H54 (cell line): ENCODE measurements at regions not wholly inside any gene's neighbourhood (a gene's known extent, or its start where the extent isn't known, plus 50 kb on each side); places are given as distances from the start of the nearest gene placed in this dataset.

Experiments
- DNase-seq: peaks from one replicate; pipeline ENCODE4 v3.0.0; 2011; ENCODE audit warnings: low spot score, mixed read lengths; ENCODE audit not compliant: insufficient read length
- FAIRE-seq: peaks from 3 replicates; lab custom pipeline; 2011; peaks lifted over from hg19 to GRCh38; lab: Jason Lieb, UNC
- POLR2A ChIP-seq: IDR thresholded peaks from 2 replicates; pipeline ENCODE4 v1.6.1; 2011; ENCODE audit warnings: low read depth, mild to moderate bottlenecking, low read length

- DNase-seq (no peak), FAIRE-seq (no peak)
- no peak for TF ChIP-seq POLR2A
Measured at GRCh38 chr18:57270156-57270555, 82.2 kb upstream of the ST8SIA3 start.

- TF ChIP-seq POLR2A, result no peak
- DNase-seq (no peak), FAIRE-seq (no peak)
Measured at GRCh38 chr18:57273194-57273593, 79.2 kb upstream of the ST8SIA3 start.

- TF ChIP-seq POLR2A, result no peak
- FAIRE-seq (no peak), DNase-seq (no peak)
Measured at GRCh38 chr18:57275111-57275510, 77.2 kb upstream of the ST8SIA3 start.

GRCh38 chr18:57276829-57277228, 75.5 kb upstream of the ST8SIA3 start:
- FAIRE-seq (no peak), DNase-seq (no peak)
- TF ChIP-seq POLR2A, result no peak

DNA sequence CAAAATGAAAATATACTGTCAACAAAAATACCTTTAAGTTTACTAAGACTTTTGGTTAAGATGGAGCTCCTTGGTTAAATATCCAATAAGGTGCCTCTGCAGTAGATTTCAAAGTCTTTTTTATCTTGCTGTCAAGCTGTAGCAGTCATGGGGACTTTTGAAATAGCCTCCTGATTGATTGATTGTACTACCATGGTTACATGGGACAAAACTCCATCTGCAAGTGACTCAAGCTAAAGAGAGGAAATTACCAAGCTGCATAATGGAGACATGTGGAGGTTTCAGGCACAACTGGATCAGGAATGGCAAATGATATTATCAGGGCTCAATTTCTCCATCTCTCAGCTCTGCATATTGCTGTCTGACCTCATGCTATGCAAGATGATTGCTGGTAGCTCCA, 73.4 kb upstream of the ST8SIA3 start:
- no peak for FAIRE-seq
- no peak for TF ChIP-seq POLR2A
- DNase-seq, result no peak

GRCh38 chr18:57281519-57281918, 70.8 kb upstream of the ST8SIA3 start:
- no peak for TF ChIP-seq POLR2A
- DNase-seq, result no peak
- no peak for FAIRE-seq

DNA sequence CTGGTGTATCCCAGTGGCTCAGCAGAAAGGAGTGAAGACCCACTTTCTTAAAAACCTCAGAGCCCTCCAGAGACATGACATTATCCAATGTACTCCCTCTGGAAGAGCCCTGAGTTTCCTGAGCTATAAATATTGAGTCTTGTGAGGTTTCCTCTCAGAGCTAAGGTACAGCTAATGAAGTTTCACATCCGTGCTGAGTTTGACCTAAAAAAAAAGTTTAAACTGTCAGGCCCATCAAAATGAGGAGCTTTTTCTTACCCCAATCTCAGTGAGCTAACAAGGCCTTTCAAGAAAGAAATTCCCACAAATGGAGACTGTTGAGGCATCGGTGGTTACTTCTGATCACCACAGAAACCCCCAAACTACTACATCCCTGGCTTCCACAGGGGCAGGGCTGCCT, 65.4 kb upstream of the ST8SIA3 start:
- no peak for TF ChIP-seq POLR2A
- DNase-seq (no peak), FAIRE-seq (no peak)

GRCh38 chr18:57287766-57288165, 64.6 kb upstream of the ST8SIA3 start:
- DNase-seq, result no peak
- TF ChIP-seq POLR2A, result no peak
- FAIRE-seq, result no peak

DNA sequence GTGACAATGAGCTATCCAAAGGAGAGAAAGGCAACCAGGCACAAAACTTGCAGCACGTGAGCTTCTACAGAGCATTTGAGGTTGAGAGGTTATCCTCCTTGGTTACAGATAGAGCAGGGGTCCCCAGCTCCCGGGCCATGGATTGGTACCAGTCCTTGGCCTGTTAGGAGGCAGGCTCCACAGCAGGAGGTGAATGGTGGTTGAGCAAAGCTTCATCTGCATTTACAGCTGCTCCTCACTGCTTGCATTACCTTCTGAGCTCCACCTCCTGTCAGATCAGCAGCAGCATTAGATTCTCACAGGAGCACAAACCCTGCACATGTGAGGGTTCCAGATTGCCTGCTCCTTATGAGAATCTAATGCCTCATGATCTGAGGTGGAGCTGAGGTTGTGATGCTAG, 57.8 kb upstream of the ST8SIA3 start:
- no peak for DNase-seq
- FAIRE-seq, result no peak
- TF ChIP-seq POLR2A, result no peak

DNA sequence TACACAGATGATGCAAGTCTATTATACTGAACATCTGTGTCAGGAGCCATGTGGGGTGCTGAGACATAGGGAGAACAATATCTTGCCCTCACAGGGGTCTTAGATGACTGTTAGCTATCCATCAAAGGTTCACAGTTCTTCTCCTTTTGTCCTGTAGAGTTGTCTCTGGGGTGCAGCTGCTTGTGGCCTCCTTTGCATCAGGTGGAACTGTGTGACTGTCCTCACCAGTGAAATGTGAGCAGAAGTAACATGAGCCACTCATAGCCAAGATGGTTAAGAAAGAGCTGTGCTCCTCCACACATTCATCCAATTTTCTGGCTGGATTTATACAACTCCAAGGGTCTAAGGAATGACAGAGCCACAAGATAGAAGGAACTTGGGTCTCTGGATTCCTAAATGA, 56.0 kb upstream of the ST8SIA3 start:
- TF ChIP-seq POLR2A, result no peak
- DNase-seq (no peak), FAIRE-seq (no peak)

- FAIRE-seq, result no peak
- no peak for TF ChIP-seq POLR2A
Measured at GRCh38 chr18:57297306-57297705, 55.1 kb upstream of the ST8SIA3 start.

DNA sequence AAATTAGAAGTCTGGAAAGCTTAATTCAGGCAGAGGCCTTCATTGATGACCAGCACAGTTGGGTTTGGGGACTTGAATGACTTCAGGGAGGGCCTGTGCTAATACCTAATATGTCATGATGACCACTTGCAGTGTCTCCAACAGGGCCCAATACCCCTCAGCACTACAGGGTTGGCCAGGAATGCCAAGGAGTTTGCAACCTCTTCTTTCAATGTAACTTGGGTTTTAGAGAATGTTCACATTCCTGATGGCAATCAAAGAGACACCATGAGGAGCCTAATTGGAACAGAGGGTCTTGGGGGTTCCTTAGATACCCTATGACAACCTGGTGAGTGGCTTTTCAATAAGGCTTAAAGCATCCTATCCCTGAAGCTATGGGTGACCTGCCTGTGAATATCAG, 52.4 kb upstream of the ST8SIA3 start:
- DNase-seq, result no peak
- FAIRE-seq, result no peak
- TF ChIP-seq POLR2A, result no peak

More at GRCh38 chr18:57297306-57297705, 55.1 kb upstream of the ST8SIA3 start:
- DNase-seq, result no peak

DNA sequence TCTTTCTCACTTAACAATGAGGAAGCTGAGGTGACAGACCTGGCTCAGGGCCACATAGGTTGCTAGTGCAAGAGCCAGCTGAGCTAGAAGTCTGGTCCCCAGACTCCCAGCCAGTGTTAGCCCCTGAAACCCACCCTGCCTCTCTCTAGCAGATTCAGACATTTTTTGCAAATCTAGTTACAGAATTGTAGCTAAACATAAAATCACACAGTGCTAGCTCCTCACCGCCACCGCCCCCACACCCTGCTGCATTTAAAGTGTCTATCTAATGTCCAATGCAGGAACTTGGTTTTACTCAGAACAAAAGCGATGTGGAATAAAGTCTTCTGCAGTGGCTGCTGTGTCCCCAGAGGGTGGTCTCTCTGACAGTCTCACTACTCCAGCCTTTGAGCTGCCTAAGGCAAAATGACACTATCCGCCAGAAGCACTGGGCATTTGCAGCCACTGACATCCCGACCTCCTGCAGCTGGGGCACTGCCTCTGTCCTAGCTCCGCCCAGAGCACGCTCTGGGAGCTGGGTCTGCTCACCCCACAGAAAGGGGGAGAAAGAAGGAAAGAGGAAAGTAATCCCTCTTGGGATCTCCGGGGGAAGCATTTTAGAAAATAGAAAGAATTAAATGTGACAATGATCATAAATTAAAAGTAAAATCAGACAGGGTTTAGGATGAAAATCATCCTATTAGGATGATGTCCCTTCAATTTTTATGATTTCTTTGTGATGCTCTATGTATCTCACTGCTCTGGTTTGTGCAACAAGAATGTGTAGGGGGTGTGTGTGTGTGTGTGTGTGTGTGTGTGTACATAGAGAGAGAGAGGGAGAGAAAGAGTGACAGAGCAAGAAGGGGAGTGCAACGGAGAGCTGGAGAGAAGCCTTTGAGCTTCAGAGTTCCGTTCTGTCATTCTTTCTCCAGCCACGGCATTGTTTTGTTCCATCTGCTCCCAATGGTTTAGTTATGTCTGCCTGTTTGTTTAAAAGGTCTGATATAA, 50.5 kb upstream of the ST8SIA3 start:
- FAIRE-seq (no peak), DNase-seq (no peak)
- no peak for TF ChIP-seq POLR2A
